ENCODE measurements at regions not wholly inside any gene's neighbourhood (a gene's known extent, or its start where the extent isn't known, plus 50 kb on each side); places are given as distances from the start of the nearest gene placed in this dataset.

DNA sequence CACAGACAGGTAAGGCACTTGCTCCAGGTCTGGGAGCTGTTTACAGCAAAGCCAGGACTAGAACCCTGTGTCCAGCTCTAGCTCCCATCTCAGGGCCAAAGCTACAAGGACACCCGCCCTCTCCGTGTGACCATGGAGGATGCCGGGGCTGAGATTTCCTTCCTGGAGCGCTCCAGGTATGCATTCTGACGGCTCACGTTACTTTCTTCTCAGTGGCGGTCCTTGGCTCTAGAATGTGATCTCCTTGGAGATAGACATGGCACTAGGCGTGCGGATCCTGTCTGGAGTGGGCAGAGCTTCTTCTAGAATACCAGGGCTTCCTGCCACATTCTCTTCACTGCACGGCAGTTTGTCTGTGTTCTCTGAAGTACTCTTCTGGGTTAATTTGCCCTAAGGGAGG is 185.7 kb downstream of the OPA1 start:
- Histone ChIP-seq H3K4me1 (ENCODE audit: control insufficient read depth, insufficient read depth, low read length) (peaks cover 8% of the 10 kb centered on the region), H3K9me3 (ENCODE audit: control insufficient read depth, insufficient read depth, low read depth, low read length) (no peaks in the 10 kb centered on the region), H3K27ac (ENCODE audit: extremely low read depth, low read depth, low read length) (no peak overlapping the region), H3K4me3 (ENCODE audit: low read depth, low read length) (no peak overlapping the region), H3K36me3 (ENCODE audit: control insufficient read depth in 2 of 2, insufficient read depth in 1 of 2, low read length in 2 of 2) (no peaks in the 10 kb centered on the region)
- TF ChIP-seq ZNF354C (tag by site-specific recombination; IDR thresholded peaks at IDR 0.05; ENCODE audit: borderline replicate concordance, low read depth) (no peak), ZNF510 (tag by site-specific recombination; IDR thresholded peaks at IDR 0.05; ENCODE audit: insufficient replicate concordance) (no peak), ZNF747 (tag by site-specific recombination; IDR thresholded peaks at IDR 0.05) (no peak), ZBTB1 (tag by site-specific recombination; IDR thresholded peaks at IDR 0.05) (no peak), ZNF777 (tag by site-specific recombination; IDR thresholded peaks at IDR 0.05; ENCODE audit: borderline replicate concordance) (no peak), MEIS1 (CRISPR knock-in tag; IDR thresholded peaks at IDR 0.05; ENCODE audit: borderline replicate concordance) (no peak), ZNF791 (tag by site-specific recombination; IDR thresholded peaks at IDR 0.05) (no peak), ZNF416 (tag by site-specific recombination; IDR thresholded peaks at IDR 0.05) (no peak), ZBTB21 (tag by site-specific recombination; IDR thresholded peaks at IDR 0.05) (no peak), ZNF23 (tag by site-specific recombination; IDR thresholded peaks at IDR 0.05; ENCODE audit: borderline replicate concordance) (no peak), ZNF530 (tag by site-specific recombination; IDR thresholded peaks at IDR 0.05; ENCODE audit: low read depth) (no peak), GLI4 (tag by site-specific recombination; IDR thresholded peaks at IDR 0.05) (no peak), ZNF350 (tag by site-specific recombination; IDR thresholded peaks at IDR 0.05) (no peak), ZNF394 (tag by site-specific recombination; IDR thresholded peaks at IDR 0.05; ENCODE audit: borderline replicate concordance) (no peak), ZBTB17 (tag by site-specific recombination; IDR thresholded peaks at IDR 0.05) (no peak)
- TF ChIP-seq, protein P1, sequence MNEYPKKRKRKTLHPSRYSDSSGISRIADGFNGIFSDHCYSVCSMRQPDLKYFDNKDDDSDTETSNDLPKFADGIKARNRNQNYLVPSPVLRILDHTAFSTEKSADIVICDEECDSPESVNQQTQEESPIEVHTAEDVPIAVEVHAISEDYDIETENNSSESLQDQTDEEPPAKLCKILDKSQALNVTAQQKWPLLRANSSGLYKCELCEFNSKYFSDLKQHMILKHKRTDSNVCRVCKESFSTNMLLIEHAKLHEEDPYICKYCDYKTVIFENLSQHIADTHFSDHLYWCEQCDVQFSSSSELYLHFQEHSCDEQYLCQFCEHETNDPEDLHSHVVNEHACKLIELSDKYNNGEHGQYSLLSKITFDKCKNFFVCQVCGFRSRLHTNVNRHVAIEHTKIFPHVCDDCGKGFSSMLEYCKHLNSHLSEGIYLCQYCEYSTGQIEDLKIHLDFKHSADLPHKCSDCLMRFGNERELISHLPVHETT (tag by site-specific recombination; IDR thresholded peaks at IDR 0.05), result no peak
- TF ChIP-seq, protein P2, sequence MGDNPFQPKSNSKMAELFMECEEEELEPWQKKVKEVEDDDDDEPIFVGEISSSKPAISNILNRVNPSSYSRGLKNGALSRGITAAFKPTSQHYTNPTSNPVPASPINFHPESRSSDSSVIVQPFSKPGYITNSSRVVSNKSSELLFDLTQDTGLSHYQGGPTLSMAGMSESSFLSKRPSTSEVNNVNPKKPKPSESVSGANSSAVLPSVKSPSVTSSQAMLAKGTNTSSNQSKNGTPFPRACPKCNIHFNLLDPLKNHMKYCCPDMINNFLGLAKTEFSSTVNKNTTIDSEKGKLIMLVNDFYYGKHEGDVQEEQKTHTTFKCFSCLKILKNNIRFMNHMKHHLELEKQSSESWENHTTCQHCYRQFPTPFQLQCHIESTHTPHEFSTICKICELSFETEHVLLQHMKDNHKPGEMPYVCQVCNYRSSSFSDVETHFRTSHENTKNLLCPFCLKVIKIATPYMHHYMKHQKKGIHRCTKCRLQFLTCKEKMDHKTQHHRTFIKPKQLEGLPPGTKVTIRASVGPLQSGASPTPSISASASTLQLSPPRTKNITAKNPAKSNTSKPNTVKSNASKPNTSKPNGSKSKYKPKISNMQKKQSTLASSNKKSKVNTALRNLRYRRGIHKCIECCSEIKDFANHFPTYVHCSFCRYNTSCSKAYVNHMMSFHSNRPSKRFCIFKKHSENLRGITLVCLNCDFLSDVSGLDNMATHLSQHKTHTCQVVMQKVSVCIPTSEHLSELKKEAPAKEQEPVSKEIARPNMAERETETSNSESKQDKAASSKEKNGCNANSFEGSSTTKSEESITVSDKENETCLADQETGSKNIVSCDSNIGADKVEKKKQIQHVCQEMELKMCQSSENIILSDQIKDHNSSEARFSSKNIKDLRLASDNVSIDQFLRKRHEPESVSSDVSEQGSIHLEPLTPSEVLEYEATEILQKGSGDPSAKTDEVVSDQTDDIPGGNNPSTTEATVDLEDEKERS (tag by site-specific recombination; IDR thresholded peaks at IDR 0.05), result no peak
- TF ChIP-seq, protein P3, sequence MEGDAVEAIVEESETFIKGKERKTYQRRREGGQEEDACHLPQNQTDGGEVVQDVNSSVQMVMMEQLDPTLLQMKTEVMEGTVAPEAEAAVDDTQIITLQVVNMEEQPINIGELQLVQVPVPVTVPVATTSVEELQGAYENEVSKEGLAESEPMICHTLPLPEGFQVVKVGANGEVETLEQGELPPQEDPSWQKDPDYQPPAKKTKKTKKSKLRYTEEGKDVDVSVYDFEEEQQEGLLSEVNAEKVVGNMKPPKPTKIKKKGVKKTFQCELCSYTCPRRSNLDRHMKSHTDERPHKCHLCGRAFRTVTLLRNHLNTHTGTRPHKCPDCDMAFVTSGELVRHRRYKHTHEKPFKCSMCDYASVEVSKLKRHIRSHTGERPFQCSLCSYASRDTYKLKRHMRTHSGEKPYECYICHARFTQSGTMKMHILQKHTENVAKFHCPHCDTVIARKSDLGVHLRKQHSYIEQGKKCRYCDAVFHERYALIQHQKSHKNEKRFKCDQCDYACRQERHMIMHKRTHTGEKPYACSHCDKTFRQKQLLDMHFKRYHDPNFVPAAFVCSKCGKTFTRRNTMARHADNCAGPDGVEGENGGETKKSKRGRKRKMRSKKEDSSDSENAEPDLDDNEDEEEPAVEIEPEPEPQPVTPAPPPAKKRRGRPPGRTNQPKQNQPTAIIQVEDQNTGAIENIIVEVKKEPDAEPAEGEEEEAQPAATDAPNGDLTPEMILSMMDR (tag by site-specific recombination; IDR thresholded peaks at IDR 0.05), result no peak
- TF ChIP-seq, protein P4, sequence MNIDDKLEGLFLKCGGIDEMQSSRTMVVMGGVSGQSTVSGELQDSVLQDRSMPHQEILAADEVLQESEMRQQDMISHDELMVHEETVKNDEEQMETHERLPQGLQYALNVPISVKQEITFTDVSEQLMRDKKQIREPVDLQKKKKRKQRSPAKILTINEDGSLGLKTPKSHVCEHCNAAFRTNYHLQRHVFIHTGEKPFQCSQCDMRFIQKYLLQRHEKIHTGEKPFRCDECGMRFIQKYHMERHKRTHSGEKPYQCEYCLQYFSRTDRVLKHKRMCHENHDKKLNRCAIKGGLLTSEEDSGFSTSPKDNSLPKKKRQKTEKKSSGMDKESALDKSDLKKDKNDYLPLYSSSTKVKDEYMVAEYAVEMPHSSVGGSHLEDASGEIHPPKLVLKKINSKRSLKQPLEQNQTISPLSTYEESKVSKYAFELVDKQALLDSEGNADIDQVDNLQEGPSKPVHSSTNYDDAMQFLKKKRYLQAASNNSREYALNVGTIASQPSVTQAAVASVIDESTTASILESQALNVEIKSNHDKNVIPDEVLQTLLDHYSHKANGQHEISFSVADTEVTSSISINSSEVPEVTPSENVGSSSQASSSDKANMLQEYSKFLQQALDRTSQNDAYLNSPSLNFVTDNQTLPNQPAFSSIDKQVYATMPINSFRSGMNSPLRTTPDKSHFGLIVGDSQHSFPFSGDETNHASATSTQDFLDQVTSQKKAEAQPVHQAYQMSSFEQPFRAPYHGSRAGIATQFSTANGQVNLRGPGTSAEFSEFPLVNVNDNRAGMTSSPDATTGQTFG (tag by site-specific recombination; IDR thresholded peaks at IDR 0.05; ENCODE audit: borderline replicate concordance), result no peak
- TF ChIP-seq, protein P5, sequence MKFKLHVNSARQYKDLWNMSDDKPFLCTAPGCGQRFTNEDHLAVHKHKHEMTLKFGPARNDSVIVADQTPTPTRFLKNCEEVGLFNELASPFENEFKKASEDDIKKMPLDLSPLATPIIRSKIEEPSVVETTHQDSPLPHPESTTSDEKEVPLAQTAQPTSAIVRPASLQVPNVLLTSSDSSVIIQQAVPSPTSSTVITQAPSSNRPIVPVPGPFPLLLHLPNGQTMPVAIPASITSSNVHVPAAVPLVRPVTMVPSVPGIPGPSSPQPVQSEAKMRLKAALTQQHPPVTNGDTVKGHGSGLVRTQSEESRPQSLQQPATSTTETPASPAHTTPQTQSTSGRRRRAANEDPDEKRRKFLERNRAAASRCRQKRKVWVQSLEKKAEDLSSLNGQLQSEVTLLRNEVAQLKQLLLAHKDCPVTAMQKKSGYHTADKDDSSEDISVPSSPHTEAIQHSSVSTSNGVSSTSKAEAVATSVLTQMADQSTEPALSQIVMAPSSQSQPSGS (tag by site-specific recombination; IDR thresholded peaks at IDR 0.05; ENCODE audit: low read depth), result no peak
- ChIA-PET CTCF (interaction anchor here (0.6 to 4.3 kb wide), 3 partner anchors 11 to 538 kb away, joined by 3 to 40 read pairs (median 4); no protein-coding TSS in a partner anchor), POLR2A (interaction anchor here (7.1 kb wide), 1 partner anchor 359 kb away, joined by 116 read pairs; the partner anchor contains the start of gene HES1)

All from HEK293 (cell line).